ENCODE measurements at regions not wholly inside any gene's neighbourhood (a gene's known extent, or its start where the extent isn't known, plus 50 kb on each side); places are given as distances from the start of the nearest gene placed in this dataset.
"Not testable (repeated sequence)": the region's sequence is repeated elsewhere in the genome, so short reads cannot be mapped to it uniquely, and the experiment has no call there.

GRCh38 chr3:166613365-166613764 lies 766.7 kb downstream of the ZBBX start:
- H3K27ac ChIP-seq (replicated peaks in 1 of 4): no peak overlapping the region
- no peaks in the 10 kb centered on the region for H3K27me3 ChIP-seq
- no peaks in the 10 kb centered on the region for H3K4me1 ChIP-seq
- TF ChIP-seq CTCF (IDR thresholded peaks at IDR 0.05): no peak
- TF ChIP-seq POLR2AphosphoS5 (IDR thresholded peaks at IDR 0.05): no peak
- TF ChIP-seq POLR2A (IDR thresholded peaks at IDR 0.05; ENCODE audit: low read depth): no peak
- no peak for TF ChIP-seq EP300 (IDR thresholded peaks at IDR 0.05)
- intact Hi-C loops (cut with DNase I): no loop called here
- H3K4me3 ChIP-seq: no peak overlapping the region
- no peaks in the 10 kb centered on the region for H3K36me3 ChIP-seq
- DNase-seq (ENCODE audit: extremely low spot score): no peak
- H3K9me3 ChIP-seq: peaks cover 0 to 12% (median 3%) of the 10 kb centered on the region in 4 donors
- 91% methylated on average over 1 of the region's 1 CpG for WGBS

GRCh38 chr3:166612761-166613160 lies 767.3 kb downstream of the ZBBX start:
- H3K4me3 ChIP-seq; H3K36me3 ChIP-seq; intact Hi-C loops (cut with DNase I); H3K9me3 ChIP-seq; H3K27ac ChIP-seq (replicated peaks in 1 of 4); H3K27me3 ChIP-seq; H3K4me1 ChIP-seq; DNase-seq (ENCODE audit: extremely low spot score): not testable (repeated sequence)
- 67% methylated on average over 2 of the region's 2 CpGs for WGBS

GRCh38 chr3:166607933-166608521 lies 770.8 kb upstream of the BCHE start:
- Histone ChIP-seq H3K36me3 (no peaks in the 10 kb centered on the region), H3K4me3 (no peak overlapping the region), H3K4me1 (no peaks in the 10 kb centered on the region), H3K27ac (replicated peaks in 1 of 4) (no peak overlapping the region), H3K9me3 (no peaks in the 10 kb centered on the region), H3K27me3 (no peaks in the 10 kb centered on the region)
- no peak for DNase-seq (ENCODE audit: extremely low spot score)
- WGBS: 73% methylated on average over 1 of the region's 1 CpG
- intact Hi-C loops (cut with DNase I): no loop called here
- TF ChIP-seq EP300 (IDR thresholded peaks at IDR 0.05): no peak
- no peak for TF ChIP-seq POLR2AphosphoS5 (IDR thresholded peaks at IDR 0.05)
- TF ChIP-seq CTCF (IDR thresholded peaks at IDR 0.05): no peak
- TF ChIP-seq POLR2A (IDR thresholded peaks at IDR 0.05; ENCODE audit: low read depth): no peak

- intact Hi-C loops (cut with DNase I): no loop called here
- Histone ChIP-seq H3K4me3 (no peak overlapping the region), H3K4me1 (no peaks in the 10 kb centered on the region), H3K27me3 (no peaks in the 10 kb centered on the region), H3K36me3 (no peaks in the 10 kb centered on the region), H3K27ac (replicated peaks in 1 of 4) (no peak overlapping the region), H3K9me3 (no peaks in the 10 kb centered on the region)
- no peak for DNase-seq (ENCODE audit: extremely low spot score)
- TF ChIP-seq POLR2A (IDR thresholded peaks at IDR 0.05; ENCODE audit: low read depth) (no peak), EP300 (IDR thresholded peaks at IDR 0.05) (no peak), CTCF (IDR thresholded peaks at IDR 0.05) (no peak), POLR2AphosphoS5 (IDR thresholded peaks at IDR 0.05) (no peak)
Measured at GRCh38 chr3:166606988-166607387, 769.8 kb upstream of the BCHE start.

GRCh38 chr3:166593776-166594175 lies 756.6 kb upstream of the BCHE start:
- TF ChIP-seq CTCF (IDR thresholded peaks at IDR 0.05) (no peak), POLR2A (IDR thresholded peaks at IDR 0.05; ENCODE audit: low read depth) (no peak), EP300 (IDR thresholded peaks at IDR 0.05) (no peak), POLR2AphosphoS5 (IDR thresholded peaks at IDR 0.05) (no peak)
- Histone ChIP-seq H3K4me3 (no peak overlapping the region), H3K36me3 (no peaks in the 10 kb centered on the region), H3K9me3 (no peaks in the 10 kb centered on the region), H3K27me3 (no peaks in the 10 kb centered on the region), H3K27ac (replicated peaks in 1 of 4) (no peak overlapping the region), H3K4me1 (no peaks in the 10 kb centered on the region)
- intact Hi-C loops (cut with DNase I): no loop called here
- no peak for DNase-seq (ENCODE audit: extremely low spot score)
- 90% methylated on average over 1 of the region's 1 CpG for WGBS

Measured in esophagus muscularis mucosa (tissue), 4 donors.